ENCODE measurements at regions not wholly inside any gene's neighbourhood (a gene's known extent, or its start where the extent isn't known, plus 50 kb on each side); places are given as distances from the start of the nearest gene placed in this dataset.
A peak's percentile ranks its signal among the peaks of the same experiment; 100 is the strongest.

GRCh38 chr3:188940573-188940932 is 231.2 kb upstream of the TPRG1 start:
- no peak for DNase-seq (ENCODE audit: low spot score)

- DNase-seq (ENCODE audit: low spot score), result no peak
Observed at GRCh38 chr3:188941103-188941502, 230.7 kb upstream of the TPRG1 start.

- DNase-seq (ENCODE audit: low spot score), result no peak
Observed at GRCh38 chr3:188942191-188942590, 229.6 kb upstream of the TPRG1 start.

- no peak for DNase-seq (ENCODE audit: low spot score)
Observed at GRCh38 chr3:188943591-188943990, 228.2 kb upstream of the TPRG1 start.

GRCh38 chr3:188944108-188944507 is 227.7 kb upstream of the TPRG1 start:
- no peak for DNase-seq (ENCODE audit: low spot score)

GRCh38 chr3:188946351-188947240 is 225.2 kb upstream of the TPRG1 start:
- peak; percentile 32 for DNase-seq (ENCODE audit: low spot score)

GRCh38 chr3:188947401-188948280 is 224.1 kb upstream of the TPRG1 start:
- peak; percentile 88 for DNase-seq (ENCODE audit: low spot score)

- peak; percentile 53 for DNase-seq (ENCODE audit: low spot score)
Observed at GRCh38 chr3:188948281-188948996, 223.3 kb upstream of the TPRG1 start.

- DNase-seq (ENCODE audit: low spot score), result no peak
Observed at GRCh38 chr3:188948997-188949389, 222.8 kb upstream of the TPRG1 start.

- DNase-seq (ENCODE audit: low spot score), result no peak
Observed at GRCh38 chr3:188949456-188949855, 222.3 kb upstream of the TPRG1 start.

- DNase-seq (ENCODE audit: low spot score), result no peak
Observed at GRCh38 chr3:188949996-188950395, 221.8 kb upstream of the TPRG1 start.

- peak; percentile 84 for DNase-seq (ENCODE audit: low spot score)
Observed at GRCh38 chr3:188950832-188951489, 220.8 kb upstream of the TPRG1 start.

GRCh38 chr3:188951734-188952133 is 220.0 kb upstream of the TPRG1 start:
- DNase-seq (ENCODE audit: low spot score), result no peak

GRCh38 chr3:188954590-188955208 is 217.1 kb upstream of the TPRG1 start:
- DNase-seq (ENCODE audit: low spot score), result peak; percentile 86

- DNase-seq (ENCODE audit: low spot score), result no peak
Observed at GRCh38 chr3:188955919-188956318, 215.9 kb upstream of the TPRG1 start.

GRCh38 chr3:188956839-188957489 is 214.8 kb upstream of the TPRG1 start:
- DNase-seq (ENCODE audit: low spot score), result peak; percentile 61

- no peak for DNase-seq (ENCODE audit: low spot score)
Observed at GRCh38 chr3:188959013-188959412, 212.8 kb upstream of the TPRG1 start.

- DNase-seq (ENCODE audit: low spot score), result no peak
Observed at GRCh38 chr3:188962253-188963247, 209.2 kb upstream of the TPRG1 start.

GRCh38 chr3:188964957-188965356 is 206.8 kb upstream of the TPRG1 start:
- DNase-seq (ENCODE audit: low spot score), result no peak

- no peak for DNase-seq (ENCODE audit: low spot score)
Observed at GRCh38 chr3:188972310-188972709, 199.5 kb upstream of the TPRG1 start.

All from AG08395 (cell line).